ENCODE measurements at regions not wholly inside any gene's neighbourhood (a gene's known extent, or its start where the extent isn't known, plus 50 kb on each side); places are given as distances from the start of the nearest gene placed in this dataset.

GRCh38 chr1:60848583-60849188, 233.7 kb upstream of the NFIA start:
- TF ChIP-seq CTCF (IDR thresholded peaks at IDR 0.05), result peak in 4 of 5 experiments; percentile 18 to 34 (median 26)
- no peak for TF ChIP-seq POLR2A (IDR thresholded peaks at IDR 0.05)
- no peak for TF ChIP-seq EP300 (IDR thresholded peaks at IDR 0.05)

Data from tibial nerve (tissue), 4 donors.